Transverse colon (tissue), 3 donors: ENCODE measurements at regions not wholly inside any gene's neighbourhood (a gene's known extent, or its start where the extent isn't known, plus 50 kb on each side); places are given as distances from the start of the nearest gene placed in this dataset.

Experiments
- POLR2A ChIP-seq: fragments of 450-650 bp; IDR thresholded peaks from one replicate; pipeline ENCODE4 v1.6.1; 2016; ENCODE audit warnings: antibody characterized with exemption, mild to moderate bottlenecking, moderate library complexity
- TF ChIP-seq, protein P1 (sequence below), 5 experiments: fragments of 200-600 bp in 3 of 5; fragments of 450-650 bp in 2 of 5; sonication (generic) in 3 of 5; IDR thresholded peaks; 1 replicate in 2 of 5; 2 replicates in 3 of 5; pipeline ENCODE4 v1.5.1; 2016 to 2017; ENCODE audit warnings: antibody characterized with exemption in 5 of 5, inconsistent platforms in 3 of 5, mild to moderate bottlenecking in 2 of 5, moderate library complexity in 1 of 5

DNA sequence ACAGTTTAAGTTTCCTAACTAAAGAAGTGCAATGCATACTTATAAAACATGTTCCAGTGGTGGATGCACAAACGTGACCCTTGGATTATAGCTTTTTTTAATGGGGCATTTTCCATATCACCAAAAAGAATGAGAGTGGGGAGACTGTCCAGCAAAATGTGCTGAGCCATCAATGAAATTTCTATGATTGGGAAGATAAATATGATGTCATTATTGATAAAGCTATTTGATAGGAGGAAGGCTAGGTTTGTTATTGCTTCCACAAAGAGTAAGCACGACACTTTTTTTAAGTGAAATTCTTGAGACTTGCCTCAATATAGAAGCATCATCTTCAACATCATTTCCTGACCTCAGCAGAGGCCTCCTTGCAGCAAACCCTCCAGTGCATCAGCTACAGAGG, 174.6 kb upstream of the CLEC14A start:
- no peak for TF ChIP-seq POLR2A
- TF ChIP-seq, protein P1, sequence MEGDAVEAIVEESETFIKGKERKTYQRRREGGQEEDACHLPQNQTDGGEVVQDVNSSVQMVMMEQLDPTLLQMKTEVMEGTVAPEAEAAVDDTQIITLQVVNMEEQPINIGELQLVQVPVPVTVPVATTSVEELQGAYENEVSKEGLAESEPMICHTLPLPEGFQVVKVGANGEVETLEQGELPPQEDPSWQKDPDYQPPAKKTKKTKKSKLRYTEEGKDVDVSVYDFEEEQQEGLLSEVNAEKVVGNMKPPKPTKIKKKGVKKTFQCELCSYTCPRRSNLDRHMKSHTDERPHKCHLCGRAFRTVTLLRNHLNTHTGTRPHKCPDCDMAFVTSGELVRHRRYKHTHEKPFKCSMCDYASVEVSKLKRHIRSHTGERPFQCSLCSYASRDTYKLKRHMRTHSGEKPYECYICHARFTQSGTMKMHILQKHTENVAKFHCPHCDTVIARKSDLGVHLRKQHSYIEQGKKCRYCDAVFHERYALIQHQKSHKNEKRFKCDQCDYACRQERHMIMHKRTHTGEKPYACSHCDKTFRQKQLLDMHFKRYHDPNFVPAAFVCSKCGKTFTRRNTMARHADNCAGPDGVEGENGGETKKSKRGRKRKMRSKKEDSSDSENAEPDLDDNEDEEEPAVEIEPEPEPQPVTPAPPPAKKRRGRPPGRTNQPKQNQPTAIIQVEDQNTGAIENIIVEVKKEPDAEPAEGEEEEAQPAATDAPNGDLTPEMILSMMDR (IDR thresholded peaks at IDR 0.05), result no peak
